Skeletal muscle satellite cell (primary cell): ENCODE measurements at regions not wholly inside any gene's neighbourhood (a gene's known extent, or its start where the extent isn't known, plus 50 kb on each side); places are given as distances from the start of the nearest gene placed in this dataset.

Experiments used
- H3K27me3 ChIP-seq: 2 replicates; pipeline ENCODE4 v1.7.0; 2013; ENCODE audit warnings: low read length; ENCODE audit not compliant: control insufficient read depth, insufficient read depth
- H3K36me3 ChIP-seq: 2 replicates; pipeline ENCODE4 v1.7.0; 2013; ENCODE audit warnings: mild to moderate bottlenecking, control low read depth, low read length; ENCODE audit not compliant: insufficient read depth
- H3K4me1 ChIP-seq: 2 replicates; pipeline ENCODE4 v1.7.0; 2013; ENCODE audit warnings: low read length; ENCODE audit not compliant: control insufficient read depth, insufficient read depth
- H3K4me2 ChIP-seq: 2 replicates; pipeline ENCODE4 v1.7.0; 2013; ENCODE audit warnings: mild to moderate bottlenecking, low read length
- H3K4me3 ChIP-seq: 2 replicates; pipeline ENCODE4 v1.7.0; 2013; ENCODE audit warnings: low read length
- H3K9ac ChIP-seq: 2 replicates; pipeline ENCODE4 v1.7.0; 2013; ENCODE audit warnings: mild to moderate bottlenecking, low read depth, low read length, moderate library complexity
- H3K9me3 ChIP-seq: replicated peaks from 2 replicates; pipeline ENCODE4 v1.7.0; 2013; ENCODE audit warnings: mild to moderate bottlenecking, control low read depth, low read length

DNA sequence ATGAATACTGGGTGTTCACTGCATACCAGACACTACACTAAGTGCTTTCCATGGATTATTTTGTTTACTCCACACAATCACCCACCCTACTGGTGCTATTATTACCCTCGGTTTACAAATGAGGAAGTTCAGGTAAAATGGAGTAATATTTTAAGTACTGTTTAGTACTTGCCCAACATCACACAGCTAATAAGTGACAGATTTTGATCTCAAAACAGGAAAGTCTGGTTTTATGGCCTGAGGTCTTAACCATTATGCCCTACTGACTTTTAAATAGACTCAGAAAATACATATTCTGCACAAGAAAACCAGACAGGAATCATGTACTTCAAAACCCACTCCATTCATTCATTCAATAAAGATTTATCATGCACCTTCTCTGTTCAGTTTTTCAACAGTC lies 431.0 kb upstream of the TLE4 start:
- Histone ChIP-seq H3K4me3 (no peak overlapping the region), H3K4me2 (no peak overlapping the region), H3K27me3 (no peaks in the 10 kb centered on the region), H3K9ac (no peak overlapping the region), H3K4me1 (no peaks in the 10 kb centered on the region), H3K9me3 (no peaks in the 10 kb centered on the region), H3K36me3 (no peaks in the 10 kb centered on the region)

DNA sequence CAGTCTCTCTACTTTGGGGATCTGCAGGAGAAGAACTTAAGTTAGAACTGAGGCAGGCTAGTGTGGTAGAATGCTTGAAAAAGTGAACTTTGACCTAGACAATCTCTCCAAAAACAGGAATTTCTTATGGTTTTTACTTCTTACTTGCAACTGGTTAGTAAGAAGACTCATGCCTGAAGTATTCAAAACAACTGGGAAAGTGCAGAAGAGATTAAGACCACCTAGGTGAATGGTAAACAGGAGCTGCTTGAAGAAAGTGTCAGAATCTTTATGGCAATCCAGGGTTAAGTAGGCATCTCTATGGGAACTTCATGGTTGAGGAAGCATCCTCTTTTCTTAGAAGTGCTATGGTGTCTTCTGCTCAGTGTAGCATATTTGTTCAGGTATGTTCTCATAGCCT lies 428.6 kb upstream of the TLE4 start:
- Histone ChIP-seq H3K9ac (no peak overlapping the region), H3K9me3 (no peaks in the 10 kb centered on the region)

DNA sequence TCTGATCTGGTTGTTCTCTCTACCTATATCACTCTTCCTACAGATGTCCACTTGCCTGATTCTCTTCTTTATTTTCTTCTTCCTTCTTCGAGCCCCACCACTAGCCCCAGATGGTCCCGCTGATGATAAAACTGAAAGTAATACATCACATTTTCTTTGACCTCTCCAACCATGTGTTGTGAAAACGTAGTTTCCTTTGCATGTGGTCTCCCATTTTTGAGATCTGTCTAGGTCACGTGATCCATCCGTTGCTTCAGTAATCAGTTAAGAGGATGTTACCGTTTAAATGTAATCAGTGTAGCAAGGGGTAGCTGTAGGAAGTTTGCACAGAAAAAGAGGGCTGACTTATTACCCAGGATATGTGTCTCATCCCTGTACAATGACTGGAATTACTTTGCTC lies 426.3 kb upstream of the TLE4 start:
- H3K9me3 ChIP-seq = no peaks in the 10 kb centered on the region
- no peaks in the 10 kb centered on the region for H3K36me3 ChIP-seq
- H3K4me3 ChIP-seq = no peak overlapping the region

More for the DNA sequence above, 428.6 kb upstream of the TLE4 start:
- H3K4me3 ChIP-seq = no peak overlapping the region
- H3K4me2 ChIP-seq = no peak overlapping the region
- H3K4me1 ChIP-seq = no peaks in the 10 kb centered on the region
- H3K36me3 ChIP-seq = no peaks in the 10 kb centered on the region
- H3K27me3 ChIP-seq = no peaks in the 10 kb centered on the region

DNA sequence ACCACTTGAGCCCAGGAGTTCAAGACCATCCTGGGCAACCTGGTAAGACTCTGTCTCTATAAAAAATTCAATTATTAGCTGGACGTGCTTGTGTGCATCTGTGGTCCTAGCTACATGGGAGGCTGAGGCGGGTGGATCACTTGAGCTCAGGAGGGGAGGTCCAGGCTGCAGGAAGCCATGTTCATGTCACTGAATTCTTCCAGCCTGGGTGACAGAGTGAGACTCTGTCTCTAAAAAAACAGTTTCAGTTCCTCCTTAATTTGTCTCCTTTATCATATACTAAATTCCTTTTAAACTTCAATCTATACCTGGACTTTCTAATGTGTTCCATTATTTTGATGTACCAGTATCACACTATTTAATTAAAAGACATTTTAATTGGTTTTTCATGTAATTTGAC lies 422.2 kb upstream of the TLE4 start:
- H3K4me1 ChIP-seq = no peaks in the 10 kb centered on the region
- H3K4me3 ChIP-seq = no peak overlapping the region
- no peak overlapping the region for H3K4me2 ChIP-seq
- H3K27me3 ChIP-seq = no peaks in the 10 kb centered on the region
- H3K9ac ChIP-seq = no peak overlapping the region
- no peaks in the 10 kb centered on the region for H3K36me3 ChIP-seq
- H3K9me3 ChIP-seq = no peaks in the 10 kb centered on the region

More for the DNA sequence above, 426.3 kb upstream of the TLE4 start:
- Histone ChIP-seq H3K27me3 (no peaks in the 10 kb centered on the region), H3K9ac (no peak overlapping the region), H3K4me2 (no peak overlapping the region), H3K4me1 (no peaks in the 10 kb centered on the region)

DNA sequence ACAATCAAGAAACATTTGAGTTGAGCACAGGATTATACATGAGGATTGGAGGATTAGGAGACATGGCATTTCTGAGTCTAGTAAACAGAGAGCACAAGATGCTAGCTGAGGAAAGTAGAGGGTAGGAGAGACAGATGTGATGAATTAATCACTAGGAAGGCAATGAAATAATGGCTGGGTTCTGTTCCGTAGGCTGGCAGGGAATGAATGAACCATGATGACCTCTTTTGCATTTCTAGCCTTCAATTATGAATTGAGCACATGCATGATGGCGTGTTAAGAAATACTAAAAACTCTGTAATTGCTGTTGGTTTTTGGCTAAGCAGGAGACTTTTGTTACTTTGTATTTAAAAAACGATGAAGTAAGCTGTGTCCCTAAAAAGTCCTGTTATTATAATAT lies 420.0 kb upstream of the TLE4 start:
- no peaks in the 10 kb centered on the region for H3K27me3 ChIP-seq
- H3K36me3 ChIP-seq = no peaks in the 10 kb centered on the region
- H3K4me1 ChIP-seq = no peaks in the 10 kb centered on the region
- H3K4me2 ChIP-seq = no peak overlapping the region
- H3K9me3 ChIP-seq = no peaks in the 10 kb centered on the region
- no peak overlapping the region for H3K4me3 ChIP-seq
- H3K9ac ChIP-seq = no peak overlapping the region

DNA sequence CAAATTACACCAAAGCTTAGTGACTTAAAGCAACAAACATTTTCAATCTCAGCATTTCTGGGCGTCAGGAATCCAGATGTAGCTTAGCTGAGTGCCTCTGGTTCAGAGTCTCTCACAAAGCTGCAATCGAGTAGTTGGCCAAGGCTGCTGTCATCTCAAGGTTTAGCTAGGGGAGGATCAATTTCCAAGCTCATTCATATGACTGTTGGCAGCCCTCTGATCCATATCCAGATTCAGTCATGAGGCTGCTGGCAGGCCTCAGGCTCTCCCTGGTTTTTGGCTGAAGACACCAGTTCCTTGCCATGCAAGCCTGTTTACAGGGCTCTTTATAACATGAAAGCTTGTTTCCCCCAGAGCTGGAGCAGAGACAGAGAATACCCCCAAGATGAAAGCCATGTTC lies 419.5 kb upstream of the TLE4 start:
- H3K4me1 ChIP-seq = no peaks in the 10 kb centered on the region

DNA sequence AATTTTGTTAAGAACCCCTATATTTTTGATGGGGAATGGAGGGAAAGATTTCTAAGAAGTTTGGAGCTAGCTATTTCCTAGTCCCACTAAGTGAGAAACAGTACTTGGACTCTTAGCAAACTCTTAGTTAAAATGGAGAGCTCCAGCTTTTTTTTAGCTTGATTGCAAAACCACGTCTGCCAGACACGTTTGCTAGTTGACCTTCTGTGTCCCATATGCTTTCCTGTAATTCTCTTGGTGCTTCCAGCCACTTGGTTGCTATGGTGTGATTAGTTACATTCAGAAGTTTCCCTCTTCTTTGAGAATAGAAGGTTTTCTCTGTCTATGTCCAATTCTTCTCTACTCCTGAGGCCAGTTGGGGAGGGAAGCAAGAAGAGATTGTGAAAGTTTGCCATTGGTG lies 417.0 kb upstream of the TLE4 start:
- H3K4me2 ChIP-seq = no peak overlapping the region
- no peaks in the 10 kb centered on the region for H3K36me3 ChIP-seq

More for the DNA sequence above, 419.5 kb upstream of the TLE4 start:
- Histone ChIP-seq H3K9me3 (no peaks in the 10 kb centered on the region), H3K9ac (no peak overlapping the region), H3K4me3 (no peak overlapping the region), H3K36me3 (no peaks in the 10 kb centered on the region), H3K4me2 (no peak overlapping the region), H3K27me3 (no peaks in the 10 kb centered on the region)

DNA sequence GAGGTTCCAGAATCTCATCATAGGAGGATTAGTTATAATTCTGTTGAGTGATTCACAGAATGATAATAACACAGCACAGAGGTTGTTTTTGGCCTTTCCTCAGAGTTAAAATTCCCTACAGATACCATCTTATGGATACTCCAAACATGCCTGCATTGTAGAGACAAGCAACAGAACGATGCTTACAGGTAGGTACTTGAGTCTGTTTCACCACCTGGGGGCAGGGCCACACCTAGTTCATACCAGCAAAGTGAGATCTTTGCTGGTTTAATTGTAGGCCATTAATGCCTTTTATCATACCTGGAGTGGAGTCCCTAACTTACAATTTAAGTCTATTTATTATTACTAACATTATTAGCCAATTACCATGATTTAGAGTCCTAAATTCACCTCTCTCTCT lies 416.5 kb upstream of the TLE4 start:
- H3K27me3 ChIP-seq = no peaks in the 10 kb centered on the region
- no peak overlapping the region for H3K9ac ChIP-seq
- H3K4me3 ChIP-seq = no peak overlapping the region
- no peaks in the 10 kb centered on the region for H3K36me3 ChIP-seq
- no peaks in the 10 kb centered on the region for H3K9me3 ChIP-seq
- H3K4me1 ChIP-seq = no peaks in the 10 kb centered on the region
- H3K4me2 ChIP-seq = no peak overlapping the region

More for the DNA sequence above, 417.0 kb upstream of the TLE4 start:
- Histone ChIP-seq H3K9me3 (no peaks in the 10 kb centered on the region), H3K4me3 (no peak overlapping the region), H3K4me1 (no peaks in the 10 kb centered on the region), H3K27me3 (no peaks in the 10 kb centered on the region), H3K9ac (no peak overlapping the region)

DNA sequence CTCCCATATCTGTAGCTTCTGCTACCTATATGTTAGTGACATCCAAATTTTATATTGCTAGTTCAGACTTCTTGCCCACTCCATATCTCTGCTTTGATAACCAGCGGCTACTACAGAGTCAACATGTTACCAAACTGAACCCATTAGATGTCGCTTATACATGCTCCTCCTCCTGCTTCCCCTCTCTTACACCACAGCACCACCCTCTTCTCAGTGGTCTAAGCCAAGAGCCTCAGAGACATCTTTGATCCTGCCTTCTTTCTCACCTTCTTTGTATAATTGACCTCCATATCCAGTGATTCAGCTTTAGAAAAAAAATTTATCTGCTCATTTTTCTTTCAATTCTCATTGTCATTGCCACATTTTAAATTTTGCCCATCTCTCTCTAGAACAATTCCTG lies 408.2 kb upstream of the TLE4 start:
- H3K9me3 ChIP-seq = no peaks in the 10 kb centered on the region
- no peak overlapping the region for H3K4me3 ChIP-seq
- no peaks in the 10 kb centered on the region for H3K4me1 ChIP-seq
- H3K4me2 ChIP-seq = no peak overlapping the region
- no peak overlapping the region for H3K9ac ChIP-seq
- H3K27me3 ChIP-seq = no peaks in the 10 kb centered on the region
- no peaks in the 10 kb centered on the region for H3K36me3 ChIP-seq

DNA sequence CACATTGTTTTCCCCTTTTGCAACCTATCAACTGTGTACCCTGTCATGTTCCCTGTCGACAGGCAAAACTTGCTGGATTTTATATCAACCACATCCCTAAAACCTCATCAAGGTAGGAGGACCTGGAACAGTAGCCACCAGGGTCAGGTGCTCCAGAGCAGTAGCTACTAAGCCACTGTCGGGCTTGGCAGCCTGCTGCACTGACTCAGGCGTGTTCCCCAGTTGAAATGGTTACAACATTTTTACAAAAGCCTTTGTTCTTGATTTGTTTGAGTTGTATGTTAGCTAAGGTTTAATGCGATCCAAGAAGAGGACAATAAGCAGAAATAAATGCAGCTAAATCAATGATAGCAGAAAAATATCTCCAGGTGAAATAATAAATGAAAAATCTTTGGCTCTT lies 407.4 kb upstream of the TLE4 start:
- Histone ChIP-seq H3K27me3 (no peaks in the 10 kb centered on the region), H3K4me1 (no peaks in the 10 kb centered on the region), H3K9me3 (no peaks in the 10 kb centered on the region)

DNA sequence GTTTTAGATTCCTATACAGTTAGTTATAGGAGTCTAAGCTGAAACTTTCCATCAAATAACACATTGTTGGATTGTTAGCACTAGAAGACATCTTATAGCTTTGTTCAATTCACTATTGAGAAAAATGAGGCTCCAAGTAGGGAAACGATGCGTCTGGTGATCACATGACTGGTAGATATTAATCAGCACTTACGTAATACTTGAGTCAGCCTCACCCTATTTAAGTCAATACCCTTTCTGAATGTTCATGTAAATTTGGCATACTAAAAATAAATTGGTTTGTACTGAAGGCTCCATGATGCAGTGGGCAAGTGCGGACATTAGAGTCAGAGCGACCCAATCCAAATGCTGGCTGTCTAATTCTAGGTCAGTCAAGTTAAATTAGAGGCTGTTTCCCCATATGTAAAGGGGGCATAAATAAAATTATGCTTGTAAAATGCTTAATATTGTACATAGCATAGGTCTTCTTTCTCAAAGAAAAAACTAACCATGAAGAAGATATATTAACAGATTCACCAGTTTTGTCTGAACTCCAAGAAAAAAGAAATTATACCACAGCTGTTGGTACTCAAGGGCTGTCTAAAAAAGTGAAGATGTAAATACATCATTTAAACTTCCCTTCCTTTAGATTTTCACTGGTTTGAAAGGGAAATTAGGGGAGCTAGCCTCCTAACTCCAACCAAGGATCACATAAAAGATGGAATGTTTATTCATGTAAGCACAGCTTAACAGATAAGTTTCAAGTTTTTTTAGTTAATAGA lies 406.6 kb upstream of the TLE4 start:
- H3K36me3 ChIP-seq = no peaks in the 10 kb centered on the region
- no peaks in the 10 kb centered on the region for H3K4me1 ChIP-seq
- H3K4me3 ChIP-seq = no peak overlapping the region
- H3K27me3 ChIP-seq = no peaks in the 10 kb centered on the region
- no peak overlapping the region for H3K4me2 ChIP-seq
- H3K9ac ChIP-seq = no peak overlapping the region
- no peaks in the 10 kb centered on the region for H3K9me3 ChIP-seq

More for the DNA sequence above, 407.4 kb upstream of the TLE4 start:
- no peak overlapping the region for H3K4me2 ChIP-seq
- no peak overlapping the region for H3K9ac ChIP-seq
- H3K4me3 ChIP-seq = no peak overlapping the region
- no peaks in the 10 kb centered on the region for H3K36me3 ChIP-seq

DNA sequence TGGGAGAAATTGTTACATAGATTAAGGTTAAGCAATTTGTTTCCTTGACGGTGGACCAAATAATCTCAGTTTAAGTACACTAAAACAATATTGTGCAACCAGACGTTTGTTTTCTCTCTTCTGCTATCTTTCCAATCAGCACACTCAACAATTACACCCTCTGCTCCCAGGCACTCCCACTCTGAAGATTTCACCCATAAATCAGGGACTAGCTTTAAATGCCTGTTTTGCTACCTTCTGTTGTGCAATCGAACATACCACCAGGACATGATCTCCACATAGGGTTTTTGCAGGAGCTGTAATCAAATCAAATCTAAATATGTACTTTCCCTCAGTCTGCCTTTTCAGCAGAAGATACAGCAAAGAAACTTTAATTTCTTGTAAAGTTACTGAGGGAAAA lies 405.8 kb upstream of the TLE4 start:
- no peak overlapping the region for H3K9ac ChIP-seq
- no peaks in the 10 kb centered on the region for H3K9me3 ChIP-seq
- no peaks in the 10 kb centered on the region for H3K27me3 ChIP-seq
- no peak overlapping the region for H3K4me3 ChIP-seq
- H3K36me3 ChIP-seq = no peaks in the 10 kb centered on the region
- H3K4me2 ChIP-seq = no peak overlapping the region
- no peaks in the 10 kb centered on the region for H3K4me1 ChIP-seq
